ENCODE measurements at regions not wholly inside any gene's neighbourhood (a gene's known extent, or its start where the extent isn't known, plus 50 kb on each side); places are given as distances from the start of the nearest gene placed in this dataset.

GRCh38 chr12:58190618-58191017 lies 249.3 kb downstream of the ATP23 start:
- Histone ChIP-seq H3K9ac (ENCODE audit: insufficient read depth, low read length, poor library complexity, severe bottlenecking) (no peak overlapping the region), H3K27ac (ENCODE audit: low read depth in 1 of 2, low read length in 2 of 2) (no peak overlapping the region), H3K4me3 (replicated peaks in 1 of 3; ENCODE audit: low read depth in 2 of 3, low read length in 3 of 3) (no peak overlapping the region), H3K79me2 (ENCODE audit: insufficient read depth, low read length) (no peaks in the 10 kb centered on the region), H3K9me3 (replicated peaks in 1 of 2; ENCODE audit: control insufficient read depth in 1 of 2, insufficient read depth in 1 of 2, low read length in 2 of 2) (peaks cover 11 to 15% of the 10 kb centered on the region in 2 donors), H2AFZ (ENCODE audit: insufficient read depth, low read depth, low read length, poor library complexity, severe bottlenecking) (no peak overlapping the region), H4K20me1 (ENCODE audit: insufficient read depth, low read length) (no peaks in the 10 kb centered on the region), H3K4me2 (replicated peaks; ENCODE audit: extremely low read depth, low read length, poor library complexity, severe bottlenecking) (no peak overlapping the region), H3K36me3 (replicated peaks in 1 of 2; ENCODE audit: control insufficient read depth in 1 of 2, insufficient read depth in 2 of 2, low read length in 2 of 2) (no peaks in the 10 kb centered on the region), H3K4me1 (ENCODE audit: control insufficient read depth in 1 of 2, insufficient read depth in 2 of 2, low read length in 2 of 2) (no peaks in the 10 kb centered on the region), H3K27me3 (ENCODE audit: control insufficient read depth in 2 of 2, insufficient read depth in 2 of 2, low read length in 2 of 2) (no peaks in the 10 kb centered on the region)
- no peak for TF ChIP-seq CTCF (IDR thresholded peaks at IDR 0.05)
- H3K9me3 Mint-ChIP-seq: peaks cover 15 to 30% (median 21%) of the 10 kb centered on the region in 7 donors
- peaks cover 0 to 2% (median 1%) of the 10 kb centered on the region in 3 donors for H3K27me3 Mint-ChIP-seq (ENCODE audit: low read depth in 3 of 3)
- intact Hi-C loops (cut with micrococcal nuclease): no loop called here
- DNase-seq: no peak
- no peaks in the 10 kb centered on the region for H3K36me3 Mint-ChIP-seq
- no peaks in the 10 kb centered on the region for H3K4me1 Mint-ChIP-seq
- peak overlapping the region in 1 of 7 donors; percentile 73 for H3K27ac Mint-ChIP-seq
- WGBS (ENCODE audit: insufficient coverage): no CpG with 5 or more reads among the region's 5 CpGs
- no peak overlapping the region for H3K4me3 Mint-ChIP-seq

- intact Hi-C loops (cut with micrococcal nuclease): no loop called here
- Histone ChIP-seq H3K9ac (ENCODE audit: insufficient read depth, low read length, poor library complexity, severe bottlenecking) (no peak overlapping the region), H3K36me3 (replicated peaks in 1 of 2; ENCODE audit: control insufficient read depth in 1 of 2, insufficient read depth in 2 of 2, low read length in 2 of 2) (no peaks in the 10 kb centered on the region), H3K4me2 (replicated peaks; ENCODE audit: extremely low read depth, low read length, poor library complexity, severe bottlenecking) (no peak overlapping the region), H2AFZ (ENCODE audit: insufficient read depth, low read depth, low read length, poor library complexity, severe bottlenecking) (no peak overlapping the region), H3K4me3 (replicated peaks in 1 of 3; ENCODE audit: low read depth in 2 of 3, low read length in 3 of 3) (no peak overlapping the region), H3K27ac (ENCODE audit: low read depth in 1 of 2, low read length in 2 of 2) (no peak overlapping the region), H3K4me1 (ENCODE audit: control insufficient read depth in 1 of 2, insufficient read depth in 2 of 2, low read length in 2 of 2) (no peaks in the 10 kb centered on the region), H3K79me2 (ENCODE audit: insufficient read depth, low read length) (no peaks in the 10 kb centered on the region), H3K27me3 (ENCODE audit: control insufficient read depth in 2 of 2, insufficient read depth in 2 of 2, low read length in 2 of 2) (no peaks in the 10 kb centered on the region), H3K9me3 (replicated peaks in 1 of 2; ENCODE audit: control insufficient read depth in 1 of 2, insufficient read depth in 1 of 2, low read length in 2 of 2) (peaks cover 0 to 6% of the 10 kb centered on the region in 2 donors), H4K20me1 (ENCODE audit: insufficient read depth, low read length) (no peaks in the 10 kb centered on the region)
- no peak overlapping the region for H3K27ac Mint-ChIP-seq
- DNase-seq: no peak
- H3K4me3 Mint-ChIP-seq: no peak overlapping the region
- peaks cover 2 to 12% (median 8%) of the 10 kb centered on the region in 7 donors for H3K9me3 Mint-ChIP-seq
- no peaks in the 10 kb centered on the region for H3K36me3 Mint-ChIP-seq
- TF ChIP-seq CTCF (IDR thresholded peaks at IDR 0.05): no peak
- peaks cover 1 to 3% (median 1%) of the 10 kb centered on the region in 3 donors for H3K27me3 Mint-ChIP-seq (ENCODE audit: low read depth in 3 of 3)
- no peaks in the 10 kb centered on the region for H3K4me1 Mint-ChIP-seq
Measured at GRCh38 chr12:58196971-58197370, 255.6 kb downstream of the ATP23 start.

All from CD14-positive monocyte (primary cell).